ENCODE measurements at regions not wholly inside any gene's neighbourhood (a gene's known extent, or its start where the extent isn't known, plus 50 kb on each side); places are given as distances from the start of the nearest gene placed in this dataset.

- DNase-seq (ENCODE audit: low read depth) = peak; percentile 28
- TF ChIP-seq CTCF (IDR thresholded peaks at IDR 0.05; ENCODE audit: insufficient read depth, low read depth, low read length, missing control alignments) = no peak
- H3K4me3 ChIP-seq (ENCODE audit: low read length) = no peak overlapping the region
These were observed 564.0 kb downstream of the CCER1 start for GRCh38 chr12:90390947-90391346.

GRCh38 chr12:90368081-90368480 is 586.9 kb downstream of the CCER1 start:
- no peak for DNase-seq (ENCODE audit: low read depth)
- no peak for TF ChIP-seq CTCF (IDR thresholded peaks at IDR 0.05; ENCODE audit: insufficient read depth, low read depth, low read length, missing control alignments)

GRCh38 chr12:90366286-90366685 is 588.7 kb downstream of the CCER1 start:
- TF ChIP-seq CTCF (IDR thresholded peaks at IDR 0.05; ENCODE audit: insufficient read depth, low read depth, low read length, missing control alignments) = no peak
- DNase-seq (ENCODE audit: low read depth) = peak; percentile 35
- H3K4me3 ChIP-seq (ENCODE audit: low read length) = no peak overlapping the region

More at GRCh38 chr12:90368081-90368480, 586.9 kb downstream of the CCER1 start:
- H3K4me3 ChIP-seq (ENCODE audit: low read length) = no peak overlapping the region

GRCh38 chr12:90360300-90360699 is 594.7 kb downstream of the CCER1 start:
- DNase-seq (ENCODE audit: low read depth) = peak; percentile 88
- TF ChIP-seq CTCF (IDR thresholded peaks at IDR 0.05; ENCODE audit: insufficient read depth, low read depth, low read length, missing control alignments) = no peak
- no peak overlapping the region for H3K4me3 ChIP-seq (ENCODE audit: low read length)

GRCh38 chr12:90355711-90356355 is 599.1 kb downstream of the CCER1 start:
- peak; percentile 43 for DNase-seq (ENCODE audit: low read depth)
- no peak overlapping the region for H3K4me3 ChIP-seq (ENCODE audit: low read length)
- TF ChIP-seq CTCF (IDR thresholded peaks at IDR 0.05; ENCODE audit: insufficient read depth, low read depth, low read length, missing control alignments) = no peak

GRCh38 chr12:90343966-90344365 is 611.0 kb downstream of the CCER1 start:
- peak; percentile 48 for DNase-seq (ENCODE audit: low read depth)
- H3K4me3 ChIP-seq (ENCODE audit: low read length) = no peak overlapping the region
- no peak for TF ChIP-seq CTCF (IDR thresholded peaks at IDR 0.05; ENCODE audit: insufficient read depth, low read depth, low read length, missing control alignments)

GRCh38 chr12:90342081-90342480 is 612.9 kb downstream of the CCER1 start:
- H3K4me3 ChIP-seq (ENCODE audit: low read length) = no peak overlapping the region
- no peak for TF ChIP-seq CTCF (IDR thresholded peaks at IDR 0.05; ENCODE audit: insufficient read depth, low read depth, low read length, missing control alignments)
- no peak for DNase-seq (ENCODE audit: low read depth)
